ENCODE measurements at regions not wholly inside any gene's neighbourhood (a gene's known extent, or its start where the extent isn't known, plus 50 kb on each side); places are given as distances from the start of the nearest gene placed in this dataset.

- Histone ChIP-seq H3K79me2 (replicated peaks; ENCODE audit: insufficient read depth, low read length) (no peaks in the 10 kb centered on the region), H3K9ac (ENCODE audit: low read length) (no peak overlapping the region), H3K4me2 (ENCODE audit: low read length) (no peak overlapping the region), H3K27ac (ENCODE audit: low read length) (no peak overlapping the region), H3K36me3 (ENCODE audit: insufficient read depth, low read length) (no peaks in the 10 kb centered on the region), H3K9me3 (ENCODE audit: low read length) (no peaks in the 10 kb centered on the region), H4K20me1 (ENCODE audit: insufficient read depth) (no peaks in the 10 kb centered on the region), H3K9me2 (ENCODE audit: insufficient read depth, low read length) (no peaks in the 10 kb centered on the region), H3K4me3 (ENCODE audit: low read length) (no peak overlapping the region), H3F3A (ENCODE audit: insufficient read depth, low read length, poor library complexity, severe bottlenecking) (no peaks in the 10 kb centered on the region), H2AFZ (ENCODE audit: low read depth, low read length) (no peak overlapping the region), H3K27me3 (ENCODE audit: insufficient read depth, low read depth, low read length) (no peaks in the 10 kb centered on the region)
- TF ChIP-seq SMC3 (conservative IDR thresholded peaks at IDR 0.05; ENCODE audit: poor library complexity), result no peak
- TF ChIP-seq REST (IDR thresholded peaks at IDR 0.05; ENCODE audit: borderline replicate concordance), result no peak
- no peak for TF ChIP-seq POLR2AphosphoS5 (IDR thresholded peaks at IDR 0.05)
- no peak for TF ChIP-seq RAD21 (conservative IDR thresholded peaks at IDR 0.05)
- TF ChIP-seq TAF1 (IDR thresholded peaks at IDR 0.05; ENCODE audit: low read depth), result no peak
- no peak for TF ChIP-seq EP300 (conservative IDR thresholded peaks at IDR 0.05; ENCODE audit: poor library complexity, severe bottlenecking)
- TF ChIP-seq EZH2 (IDR thresholded peaks at IDR 0.05; ENCODE audit: borderline replicate concordance, insufficient read depth, low read length, poor library complexity, severe bottlenecking), result no peak
- TF ChIP-seq CTCF (IDR thresholded peaks at IDR 0.05; ENCODE audit: poor library complexity, severe bottlenecking), result no peak
- no peak for TF ChIP-seq MXI1 (conservative IDR thresholded peaks at IDR 0.05; ENCODE audit: poor library complexity, severe bottlenecking)
Observed at GRCh38 chr21:38561613-38562581, 63.6 kb upstream of the ERG start.

- Histone ChIP-seq H2AFZ (ENCODE audit: low read depth, low read length) (no peak overlapping the region), H3K27me3 (ENCODE audit: insufficient read depth, low read depth, low read length) (no peaks in the 10 kb centered on the region), H3K4me3 (ENCODE audit: low read length) (no peak overlapping the region), H3K27ac (ENCODE audit: low read length) (no peak overlapping the region), H3K9ac (ENCODE audit: low read length) (no peak overlapping the region), H3F3A (ENCODE audit: insufficient read depth, low read length, poor library complexity, severe bottlenecking) (no peaks in the 10 kb centered on the region), H3K79me2 (replicated peaks; ENCODE audit: insufficient read depth, low read length) (no peaks in the 10 kb centered on the region), H3K36me3 (ENCODE audit: insufficient read depth, low read length) (no peaks in the 10 kb centered on the region), H3K9me2 (ENCODE audit: insufficient read depth, low read length) (no peaks in the 10 kb centered on the region), H3K9me3 (ENCODE audit: low read length) (no peaks in the 10 kb centered on the region), H3K4me2 (ENCODE audit: low read length) (no peak overlapping the region), H4K20me1 (ENCODE audit: insufficient read depth) (no peaks in the 10 kb centered on the region)
- no peak for TF ChIP-seq TAF1 (IDR thresholded peaks at IDR 0.05; ENCODE audit: low read depth)
- TF ChIP-seq REST (IDR thresholded peaks at IDR 0.05; ENCODE audit: borderline replicate concordance), result no peak
Observed at GRCh38 chr21:38567335-38567969, 69.2 kb upstream of the ERG start.

Data from neural cell (in vitro differentiated cells).